Mesenchymal stem cell (in vitro differentiated cells and primary cell): ENCODE measurements at regions not wholly inside any gene's neighbourhood (a gene's known extent, or its start where the extent isn't known, plus 50 kb on each side); places are given as distances from the start of the nearest gene placed in this dataset.

Experiments
- DNase-seq: peaks from one replicate; pipeline ENCODE4 v3.0.0-alpha.2; 2013
- H2AFZ ChIP-seq: one replicate; pipeline ENCODE4 v1.6.1; 2013; ENCODE audit warnings: low read depth, mild to moderate bottlenecking, control low read depth, inconsistent platforms, low read length, moderate library complexity
- H2AK5ac ChIP-seq: 2 replicates; pipeline ENCODE4 v1.6.1; 2013; ENCODE audit warnings: low read length, moderate library complexity, mild to moderate bottlenecking, inconsistent platforms; ENCODE audit not compliant: severe bottlenecking
- H2BK120ac ChIP-seq: one replicate; pipeline ENCODE4 v1.6.1; 2013; ENCODE audit warnings: low read depth, mild to moderate bottlenecking, inconsistent platforms, low read length, moderate library complexity
- H2BK12ac ChIP-seq, 2 experiments: one replicate each; pipeline ENCODE4 v1.6.1; 2013; ENCODE audit warnings: inconsistent platforms in 2 of 2, low read length in 2 of 2, mild to moderate bottlenecking in 2 of 2, moderate library complexity in 2 of 2, control low read depth in 1 of 2
- H2BK15ac ChIP-seq: one replicate; pipeline ENCODE4 v1.6.1; 2013; ENCODE audit warnings: mild to moderate bottlenecking, low read depth, inconsistent platforms; ENCODE audit not compliant: poor library complexity, severe bottlenecking
- H2BK5ac ChIP-seq: 2 replicates; pipeline ENCODE4 v1.6.1; 2013; ENCODE audit warnings: low read depth, mild to moderate bottlenecking, low read length, control low read depth, inconsistent platforms; ENCODE audit not compliant: poor library complexity, severe bottlenecking
- H3K14ac ChIP-seq, 2 experiments: one replicate each; pipeline ENCODE4 v1.6.1; 2013; ENCODE audit warnings: inconsistent platforms in 2 of 2, low read length in 2 of 2, control low read depth in 1 of 2, mild to moderate bottlenecking in 1 of 2, moderate library complexity in 1 of 2
- H3K18ac ChIP-seq, 2 experiments: one replicate each; pipeline ENCODE4 v1.6.1; 2013; ENCODE audit warnings: inconsistent platforms in 2 of 2, low read length in 2 of 2, control low read depth in 1 of 2, low read depth in 1 of 2, mild to moderate bottlenecking in 1 of 2
- H3K23ac ChIP-seq, 2 experiments: one replicate each; pipeline ENCODE4 v1.6.1; 2013; ENCODE audit warnings: inconsistent platforms in 2 of 2, low read length in 2 of 2, mild to moderate bottlenecking in 2 of 2, moderate library complexity in 2 of 2, control low read depth in 1 of 2
- H3K27ac ChIP-seq: 2 replicates; pipeline ENCODE4 v1.5.1; 2013; ENCODE audit warnings: mild to moderate bottlenecking, moderate library complexity, low read length, control low read depth, inconsistent platforms; ENCODE audit not compliant: poor library complexity, severe bottlenecking
- H3K27me3 ChIP-seq, 2 experiments: 2 replicates each; pipeline versions ENCODE4 v1.6.1 to v1.7.0; 2013; ENCODE audit warnings: low read length in 2 of 2, mild to moderate bottlenecking in 2 of 2, moderate library complexity in 2 of 2, control low read depth in 1 of 2, inconsistent platforms in 1 of 2; ENCODE audit not compliant: control insufficient read depth in 1 of 2, insufficient read depth in 1 of 2
- H3K36me3 ChIP-seq, 2 experiments: 2 replicates each; pipeline versions ENCODE4 v1.6.1 to v1.7.0; 2013; ENCODE audit warnings: low read length in 2 of 2, control low read depth in 1 of 2, inconsistent platforms in 1 of 2, low read depth in 1 of 2, mild to moderate bottlenecking in 1 of 2; ENCODE audit not compliant: insufficient read depth in 2 of 2, control insufficient read depth in 1 of 2
- H3K4ac ChIP-seq, 2 experiments: one replicate each; pipeline ENCODE4 v1.6.1; 2013; ENCODE audit warnings: inconsistent platforms in 2 of 2, low read length in 2 of 2, mild to moderate bottlenecking in 2 of 2, moderate library complexity in 2 of 2, control low read depth in 1 of 2, low read depth in 1 of 2
- H3K4me1 ChIP-seq: 2 replicates; pipeline ENCODE4 v1.6.1; 2013; ENCODE audit warnings: low read depth, low read length, control low read depth; ENCODE audit not compliant: control insufficient read depth, insufficient read depth
- H3K4me2 ChIP-seq: 2 replicates; pipeline ENCODE4 v1.6.1; 2013; ENCODE audit warnings: low read length, mild to moderate bottlenecking, inconsistent platforms; ENCODE audit not compliant: poor library complexity, severe bottlenecking
- H3K4me3 ChIP-seq, 2 experiments: 2 replicates each; pipeline versions ENCODE4 v1.5.1 to v1.7.0; 2013; ENCODE audit warnings: low read length in 2 of 2, mild to moderate bottlenecking in 2 of 2, control low read depth in 1 of 2, low read depth in 1 of 2; ENCODE audit not compliant: insufficient read depth in 1 of 2
- H3K79me1 ChIP-seq: replicated peaks from 2 replicates; pipeline ENCODE4 v1.6.1; 2013; ENCODE audit warnings: mild to moderate bottlenecking, control low read depth, low read length, inconsistent platforms; ENCODE audit not compliant: poor library complexity, severe bottlenecking
- H3K9ac ChIP-seq: 2 replicates; pipeline ENCODE4 v1.7.0; 2013; ENCODE audit warnings: mild to moderate bottlenecking, low read length, moderate library complexity
- H3K9me3 ChIP-seq: 2 replicates; pipeline ENCODE4 v1.7.0; 2013; ENCODE audit warnings: mild to moderate bottlenecking, low read length; ENCODE audit not compliant: control insufficient read depth
- H4K8ac ChIP-seq: one replicate; pipeline ENCODE4 v1.6.1; 2013; ENCODE audit warnings: inconsistent platforms, mild to moderate bottlenecking, low read length, moderate library complexity
- H4K91ac ChIP-seq: one replicate; pipeline ENCODE4 v1.6.1; 2013; ENCODE audit warnings: mild to moderate bottlenecking, low read length, inconsistent platforms
- WGBS: methylation state at CpG from one replicate; pipeline ENCODE4 v1.1.7; 2013; ENCODE audit warnings: mixed read lengths; 5-methylcytosine and 5-hydroxymethylcytosine counted together

GRCh38 chr2:42932271-42933151, 140.1 kb upstream of the HAAO start:
- H3K9ac ChIP-seq = no peak overlapping the region
- H2BK15ac ChIP-seq = peak overlapping the region; percentile 60
- DNase-seq = no peak
- peak overlapping the region; percentile 28 to 100 for H2BK12ac ChIP-seq
- peak overlapping the region; percentile 39 for H4K91ac ChIP-seq
- H3K18ac ChIP-seq = peak overlapping the region; percentile 72 to 90
- H2BK120ac ChIP-seq = peak overlapping the region; percentile 37
- no peaks in the 10 kb centered on the region for H3K79me1 ChIP-seq
- H3K4me2 ChIP-seq = no peak overlapping the region
- H2BK5ac ChIP-seq = no peak overlapping the region
- no peak overlapping the region for H2AFZ ChIP-seq
- WGBS = 85% methylated on average over 13 of the region's 13 CpGs
- peaks cover 46% of the 10 kb centered on the region for H3K4me1 ChIP-seq
- H3K4ac ChIP-seq = peak overlapping the region; percentile 49 to 84
- no peaks in the 10 kb centered on the region for H3K27me3 ChIP-seq
- H3K36me3 ChIP-seq = no peaks in the 10 kb centered on the region
- H3K4me3 ChIP-seq = no peak overlapping the region
- peak overlapping the region; percentile 63 for H2AK5ac ChIP-seq
- peak overlapping the region; percentile 36 for H3K27ac ChIP-seq
- H3K23ac ChIP-seq = no peak overlapping the region
- H4K8ac ChIP-seq = peak overlapping the region; percentile 84
- no peaks in the 10 kb centered on the region for H3K9me3 ChIP-seq
- H3K14ac ChIP-seq = peak overlapping the region in 1 of 2 experiments; percentile 44

GRCh38 chr2:42931818-42932195, 139.4 kb upstream of the HAAO start:
- Histone ChIP-seq H3K27me3 (no peaks in the 10 kb centered on the region), H3K14ac (peak overlapping the region in 1 of 2 experiments; percentile 44), H2AK5ac (peak overlapping the region; percentile 63), H2BK12ac (peak overlapping the region; percentile 89 to 100), H3K79me1 (no peaks in the 10 kb centered on the region), H3K4me2 (no peak overlapping the region), H3K4me3 (no peak overlapping the region), H2BK5ac (peak overlapping the region; percentile 26), H3K4me1 (peaks cover 51% of the 10 kb centered on the region), H3K4ac (peak overlapping the region; percentile 84 to 91), H3K9me3 (no peaks in the 10 kb centered on the region), H2BK120ac (peak overlapping the region; percentile 37), H3K36me3 (no peaks in the 10 kb centered on the region), H2BK15ac (peak overlapping the region; percentile 60), H3K23ac (no peak overlapping the region), H4K8ac (peak overlapping the region; percentile 80), H3K18ac (peak overlapping the region; percentile 72 to 93), H3K27ac (peak overlapping the region; percentile 36), H2AFZ (peak overlapping the region; percentile 1), H3K9ac (no peak overlapping the region), H4K91ac (peak overlapping the region; percentile 76)
- whole genome bisulfite sequencing = 70% methylated on average over 2 of the region's 3 CpGs
- DNase-seq = no peak

DNA sequence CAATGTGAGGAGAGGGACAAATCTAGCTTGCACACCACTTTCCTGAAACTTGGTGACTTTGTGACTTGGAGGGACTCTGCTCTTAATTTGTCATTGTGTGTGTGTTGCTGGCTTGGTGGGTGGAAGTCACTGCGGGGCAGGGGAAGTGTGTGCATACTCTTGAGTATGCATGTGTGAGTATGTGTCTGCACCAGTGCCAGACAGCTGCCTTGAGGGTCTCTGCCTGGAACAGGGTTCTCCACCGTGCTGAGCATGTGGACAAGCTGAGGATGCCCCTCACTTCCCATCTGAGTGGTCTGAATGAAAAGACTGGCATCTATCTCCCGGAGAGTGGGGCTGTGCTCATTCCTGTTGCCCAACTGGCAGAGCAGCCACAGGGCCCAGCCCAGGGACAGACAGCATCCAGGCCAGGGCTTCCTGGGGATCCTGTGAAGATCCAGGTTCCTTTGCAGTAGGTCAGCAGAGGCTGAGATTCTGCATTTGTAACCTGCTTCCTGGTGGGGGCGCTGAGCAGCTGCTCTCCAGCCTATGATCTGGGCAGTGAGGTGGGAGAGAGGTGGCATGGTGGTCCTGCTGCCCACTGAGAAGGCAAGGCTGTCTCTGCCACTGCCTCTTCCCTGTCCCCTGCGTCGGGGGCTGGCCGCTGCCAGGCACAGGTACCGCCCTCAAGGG, 138.9 kb upstream of the HAAO start:
- Histone ChIP-seq H3K9ac (no peak overlapping the region), H4K91ac (peak overlapping the region; percentile 76), H2AK5ac (peak overlapping the region; percentile 40), H3K14ac (peak overlapping the region in 1 of 2 experiments; percentile 66), H4K8ac (peak overlapping the region; percentile 80), H3K23ac (peak overlapping the region in 1 of 2 experiments; percentile 73), H3K18ac (peak overlapping the region; percentile 72 to 93), H3K27ac (no peak overlapping the region), H3K9me3 (no peaks in the 10 kb centered on the region), H2BK12ac (peak overlapping the region; percentile 89 to 100), H3K4ac (peak overlapping the region; percentile 49 to 91), H3K4me1 (peaks cover 57% of the 10 kb centered on the region), H3K27me3 (no peaks in the 10 kb centered on the region), H2AFZ (peak overlapping the region; percentile 1), H3K79me1 (no peaks in the 10 kb centered on the region), H2BK5ac (peak overlapping the region; percentile 26), H2BK120ac (no peak overlapping the region), H2BK15ac (no peak overlapping the region), H3K4me3 (no peak overlapping the region), H3K4me2 (no peak overlapping the region), H3K36me3 (no peaks in the 10 kb centered on the region)
- no peak for DNase-seq
- WGBS = 73% methylated on average over 8 of the region's 8 CpGs

GRCh38 chr2:42930025-42930581, 137.7 kb upstream of the HAAO start:
- Histone ChIP-seq H2BK15ac (no peak overlapping the region), H3K18ac (peak overlapping the region; percentile 89 to 96), H3K14ac (peak overlapping the region in 1 of 2 experiments; percentile 45), H3K79me1 (no peaks in the 10 kb centered on the region), H3K4me1 (peaks cover 61% of the 10 kb centered on the region), H3K27ac (peak overlapping the region; percentile 76), H2BK5ac (peak overlapping the region; percentile 21), H3K4ac (peak overlapping the region; percentile 49 to 98), H2AFZ (no peak overlapping the region), H2BK12ac (peak overlapping the region; percentile 59 to 100), H3K4me2 (peak overlapping the region; percentile 14), H3K4me3 (no peak overlapping the region), H3K9me3 (no peaks in the 10 kb centered on the region), H3K23ac (no peak overlapping the region), H3K36me3 (no peaks in the 10 kb centered on the region), H3K9ac (peak overlapping the region; percentile 62), H4K8ac (peak overlapping the region; percentile 74), H3K27me3 (no peaks in the 10 kb centered on the region), H2AK5ac (peak overlapping the region; percentile 84), H2BK120ac (peak overlapping the region; percentile 74), H4K91ac (peak overlapping the region; percentile 90)
- peak; percentile 90 for DNase-seq
- WGBS = 8% methylated on average over 4 of the region's 5 CpGs
